Glutamatergic neuron (in vitro differentiated cells): ENCODE measurements at regions not wholly inside any gene's neighbourhood (a gene's known extent, or its start where the extent isn't known, plus 50 kb on each side); places are given as distances from the start of the nearest gene placed in this dataset.
"Not testable (repeated sequence)": the region's sequence is repeated elsewhere in the genome, so short reads cannot be mapped to it uniquely, and the experiment has no call there.

Source experiments
- DNase-seq: peaks from one replicate; pipeline ENCODE4 v3.0.0; 2022
- H3K27ac Mint-ChIP-seq: one replicate; pipeline ENCODE4 v1.8.0; 2020; ENCODE audit warnings: mild to moderate bottlenecking, mixed read lengths, inconsistent platforms; ENCODE audit not compliant: unreplicated experiment
- H3K27me3 Mint-ChIP-seq: one replicate; pipeline ENCODE4 v1.8.0; 2020; ENCODE audit warnings: mild to moderate bottlenecking, moderate library complexity, mixed read lengths, inconsistent platforms; ENCODE audit not compliant: unreplicated experiment
- H3K36me3 Mint-ChIP-seq: one replicate; pipeline ENCODE4 v1.8.0; 2020; ENCODE audit warnings: mild to moderate bottlenecking, mixed read lengths, inconsistent platforms; ENCODE audit not compliant: unreplicated experiment
- H3K4me1 Mint-ChIP-seq: one replicate; pipeline ENCODE4 v1.8.0; 2020; ENCODE audit warnings: mild to moderate bottlenecking, low read depth, mixed read lengths, inconsistent platforms; ENCODE audit not compliant: unreplicated experiment
- H3K4me3 Mint-ChIP-seq: one replicate; pipeline ENCODE4 v1.8.0; 2020; ENCODE audit warnings: mild to moderate bottlenecking, mixed read lengths, inconsistent platforms; ENCODE audit not compliant: unreplicated experiment
- H3K9me3 Mint-ChIP-seq: one replicate; pipeline ENCODE4 v1.8.0; 2020; ENCODE audit warnings: mild to moderate bottlenecking, moderate library complexity, mixed read lengths, inconsistent platforms; ENCODE audit not compliant: unreplicated experiment
- CTCF ChIP-seq: fragments of 200-600 bp; sonication (generic); IDR thresholded peaks from one replicate; pipeline ENCODE4 v1.5.0; 2021; ENCODE audit not compliant: partially characterized antibody, unreplicated experiment

DNA sequence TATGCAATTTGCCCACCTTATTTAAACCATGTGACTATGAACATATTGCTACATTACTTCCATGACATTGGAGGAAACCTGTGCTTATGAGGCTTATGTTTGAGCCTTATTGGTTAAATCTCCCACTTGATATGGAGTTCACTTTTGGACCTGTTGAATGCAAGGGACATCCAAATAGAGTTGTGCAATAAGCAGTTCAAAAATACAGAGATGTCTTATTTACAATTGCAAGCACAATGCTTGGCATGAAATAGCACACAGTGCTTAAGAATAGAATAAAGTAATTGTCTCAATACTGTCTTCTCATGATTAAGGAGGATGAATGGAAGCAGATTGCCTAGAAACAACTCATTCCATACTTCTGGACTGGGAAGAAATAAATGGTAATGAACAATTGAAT is 793.5 kb downstream of the METTL4 start:
- peaks cover 6% of the 10 kb centered on the region for H3K4me1 Mint-ChIP-seq
- H3K27me3 Mint-ChIP-seq = peaks cover 2% of the 10 kb centered on the region
- no peak overlapping the region for H3K4me3 Mint-ChIP-seq
- H3K27ac Mint-ChIP-seq = no peak overlapping the region
- no peak for TF ChIP-seq CTCF
- no peaks in the 10 kb centered on the region for H3K36me3 Mint-ChIP-seq
- no peaks in the 10 kb centered on the region for H3K9me3 Mint-ChIP-seq
- DNase-seq = no peak

- Mint-ChIP-seq H3K27me3 (peaks cover under 1% of the 10 kb centered on the region), H3K4me1 (peaks cover 6% of the 10 kb centered on the region), H3K9me3 (no peaks in the 10 kb centered on the region), H3K36me3 (no peaks in the 10 kb centered on the region), H3K4me3 (no peak overlapping the region), H3K27ac (no peak overlapping the region)
- DNase-seq = no peak
- no peak for TF ChIP-seq CTCF
Measured at GRCh38 chr18:1778496-1779178, 792.7 kb downstream of the METTL4 start.

GRCh38 chr18:1779587-1779986 is 791.7 kb downstream of the METTL4 start:
- Mint-ChIP-seq H3K4me1 (peaks cover 6% of the 10 kb centered on the region), H3K4me3 (no peak overlapping the region), H3K9me3 (no peaks in the 10 kb centered on the region), H3K27me3 (no peaks in the 10 kb centered on the region), H3K36me3 (no peaks in the 10 kb centered on the region), H3K27ac (no peak overlapping the region)
- no peak for DNase-seq
- no peak for TF ChIP-seq CTCF

DNA sequence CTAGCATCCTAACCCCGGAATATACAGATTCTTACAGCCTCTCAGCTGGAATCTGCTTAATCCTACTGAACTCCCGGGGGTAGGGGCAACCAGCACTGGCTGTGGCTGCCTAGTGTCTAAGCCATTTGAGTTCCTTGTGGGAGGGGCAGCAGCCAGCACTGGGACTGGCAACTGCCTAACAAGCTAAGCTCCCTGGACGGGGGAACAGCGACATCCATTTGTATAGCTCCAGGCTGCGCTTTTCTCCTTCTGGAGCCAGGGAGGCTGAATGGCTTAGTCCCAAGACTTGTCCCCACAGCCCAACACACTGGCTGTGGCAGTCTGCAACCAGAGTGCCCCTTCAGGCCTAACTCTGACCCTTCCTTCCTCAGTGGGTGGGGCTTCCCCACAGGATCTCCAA is 787.2 kb downstream of the METTL4 start:
- no peak for DNase-seq
- TF ChIP-seq CTCF = no peak
- no peak overlapping the region for H3K4me3 Mint-ChIP-seq
- peaks cover 6% of the 10 kb centered on the region for H3K4me1 Mint-ChIP-seq
- H3K27ac Mint-ChIP-seq = no peak overlapping the region
- peaks cover 4% of the 10 kb centered on the region for H3K27me3 Mint-ChIP-seq
- H3K9me3 Mint-ChIP-seq = no peaks in the 10 kb centered on the region
- H3K36me3 Mint-ChIP-seq = peaks cover 5% of the 10 kb centered on the region

DNA sequence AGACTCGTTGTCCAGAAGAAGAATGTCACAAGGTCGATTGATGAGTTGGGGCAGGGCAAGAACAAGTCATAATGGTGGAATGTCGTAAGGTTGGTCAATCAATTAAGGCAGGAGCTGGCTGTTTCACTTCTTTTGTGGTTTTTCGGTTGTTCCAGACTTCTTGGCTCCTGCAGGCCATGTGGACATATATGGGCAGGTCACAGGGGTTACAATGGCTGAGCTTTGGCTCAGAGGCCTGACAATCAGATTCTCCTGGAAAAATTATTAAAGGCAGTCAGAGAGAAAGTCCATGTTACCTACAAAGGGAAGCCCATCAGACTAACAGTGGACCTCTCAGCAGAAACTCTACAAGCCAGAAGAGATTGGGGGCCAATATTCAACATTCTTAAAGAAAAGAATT is 785.3 kb downstream of the METTL4 start:
- H3K27ac Mint-ChIP-seq, H3K4me1 Mint-ChIP-seq, H3K36me3 Mint-ChIP-seq, DNase-seq, H3K9me3 Mint-ChIP-seq, H3K4me3 Mint-ChIP-seq, H3K27me3 Mint-ChIP-seq: not testable (repeated sequence)

DNA sequence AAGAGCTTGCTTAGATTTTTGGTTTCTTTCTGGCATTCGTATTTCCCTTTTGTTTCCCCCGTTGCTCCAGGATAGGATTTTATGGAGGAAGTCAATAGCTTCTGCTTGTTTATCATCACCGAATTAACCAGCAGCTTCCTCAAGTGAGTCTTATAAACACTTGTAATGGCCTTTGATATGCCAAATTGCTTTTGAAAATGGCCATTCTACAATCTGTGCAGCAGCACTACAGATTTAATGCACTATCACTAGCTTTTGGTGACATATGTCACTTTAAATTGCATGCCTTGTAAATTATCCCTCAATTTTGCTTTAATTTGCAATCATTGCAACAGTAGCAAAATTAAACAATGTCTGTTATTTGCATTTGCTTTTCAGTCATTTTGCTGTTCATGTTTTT is 774.7 kb downstream of the METTL4 start:
- no peak for DNase-seq
- Mint-ChIP-seq H3K27ac (no peak overlapping the region), H3K4me1 (peaks cover 13% of the 10 kb centered on the region), H3K36me3 (no peaks in the 10 kb centered on the region), H3K4me3 (no peak overlapping the region), H3K9me3 (peaks cover 8% of the 10 kb centered on the region), H3K27me3 (peaks cover 4% of the 10 kb centered on the region)
- no peak for TF ChIP-seq CTCF
